A549 (cell line): ENCODE measurements at regions not wholly inside any gene's neighbourhood (a gene's known extent, or its start where the extent isn't known, plus 50 kb on each side); places are given as distances from the start of the nearest gene placed in this dataset.

Experiments used
- ATAC-seq, 2 experiments: fragments of 200-7000 bp in 1 of 2; fragments of >200 bp in 1 of 2; cut with Nextera tagmentation in 1 of 2; cut with Tn5 transposase in 1 of 2; 3 replicates each; pipeline versions ENCODE4 v1.8.0 to v1.9.1; 2018 to 2020; ENCODE audit warnings: mild to moderate bottlenecking in 1 of 2, moderate library complexity in 1 of 2
- CTCF ChIA-PET: fragments of 300-600 bp; sonication (Branson Sonifier 250); formaldehyde crosslinking; extraction: SDS; loops from one replicate; lab custom pipeline; 2021; ENCODE audit warnings: antibody characterized with exemption, inconsistent platforms; lab: Yijun Ruan, JAX
- POLR2A ChIA-PET: fragments of 350-600 bp; formaldehyde crosslinking; extraction: SDS; loops from one replicate; lab custom pipeline; 2021; ENCODE audit warnings: antibody characterized with exemption, inconsistent platforms; lab: Yijun Ruan, JAX
- DNase-seq, 2 experiments: peaks; one replicate each; pipeline versions ENCODE4 v3.0.0 to v3.0.0-alpha.2; 2011 to 2016; ENCODE audit warnings: low read depth in 1 of 2, low spot score in 1 of 2
- FAIRE-seq: peaks from 2 replicates; lab custom pipeline; 2011; peaks lifted over from hg19 to GRCh38; lab: Jason Lieb, UNC
- H3K27ac ChIP-seq, 2 experiments: fragments of >200 bp; sonication (Bioruptor Twin); formaldehyde crosslinking; 3 replicates each; pipeline ENCODE4 v1.5.1; 2016 to 2017
- H3K4me1 ChIP-seq: fragments of >200 bp; sonication (Bioruptor Twin); formaldehyde crosslinking; 3 replicates; pipeline ENCODE4 v1.6.1; 2016
- H3K4me2 ChIP-seq: fragments of >200 bp; sonication (Bioruptor Twin); formaldehyde crosslinking; 3 replicates; pipeline ENCODE4 v1.6.1; 2016
- H3K4me3 ChIP-seq: fragments of >200 bp; sonication (Bioruptor Twin); formaldehyde crosslinking; 3 replicates; pipeline ENCODE4 v1.5.1; 2016
- H3K9me3 ChIP-seq: fragments of >200 bp; sonication (Bioruptor Twin); formaldehyde crosslinking; 3 replicates; pipeline ENCODE4 v1.6.1; 2016
- EHF ChIP-seq: fragments of 250-450 bp; sonication (Bioruptor Pico); IDR thresholded peaks from 2 replicates; pipeline ENCODE4 v1.5.0; 2020; ENCODE audit warnings: mild to moderate bottlenecking
- EHMT2 ChIP-seq: fragments of 200-600 bp; sonication (generic); IDR thresholded peaks from 2 replicates; pipeline ENCODE4 v1.6.1; 2016; ENCODE audit warnings: antibody characterized with exemption, low read depth, mild to moderate bottlenecking, moderate library complexity
- ESRRA ChIP-seq: fragments of 150-350 bp; IDR thresholded peaks from 2 replicates; pipeline ENCODE4 v1.6.1; 2014; ENCODE audit warnings: mild to moderate bottlenecking, low read length, borderline replicate concordance
- FOSL2 ChIP-seq, 2 experiments: fragments of 450-650 bp in 1 of 2; fragments of >200 bp in 1 of 2; sonication (Bioruptor Twin) in 1 of 2; formaldehyde crosslinking; IDR thresholded peaks; 2 replicates each; pipeline versions ENCODE4 v1.5.0 to v1.6.1; 2016 to 2020; ENCODE audit warnings: mild to moderate bottlenecking in 1 of 2, moderate library complexity in 1 of 2
- HOXA7 ChIP-seq: fragments of 250-450 bp; sonication (Bioruptor Pico); IDR thresholded peaks from 2 replicates; pipeline ENCODE4 v1.5.0; 2020; ENCODE audit warnings: mild to moderate bottlenecking, moderate library complexity
- HOXB13 ChIP-seq: fragments of 250-450 bp; sonication (Bioruptor Pico); IDR thresholded peaks from 2 replicates; pipeline ENCODE4 v1.5.0; 2020; ENCODE audit warnings: low read depth, mild to moderate bottlenecking, moderate library complexity
- HOXB5 ChIP-seq: fragments of 250-450 bp; sonication (Bioruptor Pico); IDR thresholded peaks from 2 replicates; pipeline ENCODE4 v1.5.0; 2020; ENCODE audit warnings: mild to moderate bottlenecking, moderate library complexity
- KDM1A ChIP-seq: fragments of 200-600 bp; sonication (generic); IDR thresholded peaks from 2 replicates; pipeline ENCODE4 v1.6.1; 2016; ENCODE audit warnings: low read depth, mild to moderate bottlenecking
- MAFK ChIP-seq: fragments of 450-650 bp; IDR thresholded peaks from 2 replicates; pipeline ENCODE4 v1.6.1; 2014; ENCODE audit not compliant: partially characterized antibody
- MAZ ChIP-seq: fragments of 150-350 bp; IDR thresholded peaks from 2 replicates; pipeline ENCODE4 v1.6.1; 2014; ENCODE audit warnings: antibody characterized with exemption, low read depth, low read length, borderline replicate concordance
- MYC ChIP-seq: IDR thresholded peaks from 2 replicates; pipeline ENCODE4 v1.6.1; 2012; ENCODE audit warnings: mild to moderate bottlenecking, inconsistent platforms, low read length, improper control_type of control experiment, borderline replicate concordance
- NPAS2 ChIP-seq: fragments of 250-450 bp; sonication (Bioruptor Pico); IDR thresholded peaks from 2 replicates; pipeline ENCODE4 v1.8.0; 2022; ENCODE audit warnings: mild to moderate bottlenecking, moderate library complexity, borderline replicate concordance
- PHF8 ChIP-seq: fragments of 200-600 bp; sonication (generic); IDR thresholded peaks from 2 replicates; pipeline ENCODE4 v1.6.1; 2016; ENCODE audit warnings: low read depth, mild to moderate bottlenecking, antibody characterized with exemption, moderate library complexity, borderline replicate concordance
- POLR2A ChIP-seq: IDR thresholded peaks from 2 replicates; pipeline ENCODE4 v1.6.1; 2012; ENCODE audit warnings: mild to moderate bottlenecking, low read length
- POLR2AphosphoS2 ChIP-seq: conservative IDR thresholded peaks from 2 replicates; pipeline ENCODE4 v1.6.1; 2012; ENCODE audit warnings: low read length, improper control_type of control experiment, inconsistent platforms
- RAD21 ChIP-seq, 2 experiments: fragments of >200 bp in 1 of 2; sonication (Bioruptor Twin) in 1 of 2; formaldehyde crosslinking in 1 of 2; IDR thresholded peaks in 1 of 2; conservative IDR thresholded peaks in 1 of 2; 2 replicates in 1 of 2; 3 replicates in 1 of 2; pipeline ENCODE4 v1.6.1; 2012 to 2018; ENCODE audit warnings: inconsistent platforms in 1 of 2
- RARB ChIP-seq: fragments of 250-450 bp; sonication (Bioruptor Pico); IDR thresholded peaks from 2 replicates; pipeline ENCODE4 v1.8.0; 2021; ENCODE audit warnings: mild to moderate bottlenecking, moderate library complexity
- RNF2 ChIP-seq: fragments of 200-600 bp; sonication (generic); IDR thresholded peaks from 2 replicates; pipeline ENCODE4 v1.6.1; 2016; ENCODE audit warnings: low read depth, mild to moderate bottlenecking, antibody characterized with exemption, moderate library complexity, borderline replicate concordance
- ZC3H11A ChIP-seq: fragments of 450-650 bp; IDR thresholded peaks from 2 replicates; pipeline ENCODE4 v1.6.1; 2014; ENCODE audit warnings: antibody characterized with exemption, mild to moderate bottlenecking
- ZNF302 ChIP-seq: fragments of 250-450 bp; sonication (Bioruptor Pico); IDR thresholded peaks from 2 replicates; pipeline ENCODE4 v1.9.0; 2021; ENCODE audit warnings: inconsistent platforms, mild to moderate bottlenecking, moderate library complexity
- ZSCAN20 ChIP-seq: fragments of 250-450 bp; sonication (Bioruptor Pico); IDR thresholded peaks from 2 replicates; pipeline ENCODE4 v1.8.0; 2022; ENCODE audit warnings: mild to moderate bottlenecking, moderate library complexity
- WGBS: methylation state at CpG from one replicate; pipeline ENCODE4 v1.1.6; 2017; ENCODE audit errors: missing lambda C conversion rate; 5-methylcytosine and 5-hydroxymethylcytosine counted together
- TF ChIP-seq, protein P1 (sequence below): fragments of 450-650 bp; IDR thresholded peaks from 2 replicates; pipeline ENCODE4 v1.6.1; 2014; ENCODE audit warnings: antibody characterized with exemption
- TF ChIP-seq, protein P2 (sequence below): fragments of 150-350 bp; IDR thresholded peaks from 2 replicates; pipeline ENCODE4 v1.6.1; 2014; ENCODE audit warnings: low read depth, mild to moderate bottlenecking, low read length

DNA sequence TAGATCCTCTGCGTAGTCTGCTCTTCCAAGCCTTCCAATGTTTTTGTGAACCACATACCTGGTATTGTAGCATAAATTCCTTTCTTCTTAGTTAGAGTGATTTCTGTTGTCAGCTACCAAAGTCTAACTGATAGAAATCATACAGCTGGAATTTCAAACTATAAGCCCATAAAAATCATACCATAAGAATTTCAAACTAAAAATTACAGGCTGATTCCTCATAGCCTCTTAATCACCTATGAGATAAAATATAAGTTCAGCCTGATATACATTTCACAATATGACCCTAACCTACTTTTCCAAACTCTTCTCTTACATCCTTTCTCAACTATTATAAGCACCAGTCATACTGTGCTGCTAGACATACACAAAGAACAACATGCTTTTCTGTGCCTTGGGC lies 64.8 kb downstream of the PTHLH start:
- no peaks in the 10 kb centered on the region for H3K9me3 ChIP-seq
- DNase-seq = no peak
- CTCF ChIA-PET = interaction anchor here (1.3 kb wide), 1 partner anchor 33 kb away, joined by 3 read pairs; no protein-coding TSS in a partner anchor
- 64% methylated on average over 1 of the region's 1 CpG for WGBS
- peaks cover 11% of the 10 kb centered on the region; the same call in 1 of the 3 replicates for H3K4me1 ChIP-seq
- H3K27ac ChIP-seq = no peak overlapping the region
- POLR2A ChIA-PET = no interaction called here
- ATAC-seq = no peak
- no peak overlapping the region for H3K4me2 ChIP-seq
- H3K4me3 ChIP-seq = no peak overlapping the region
- no peak for TF ChIP-seq POLR2A
- no peak for TF ChIP-seq ZC3H11A
- TF ChIP-seq MAFK = no peak
- TF ChIP-seq MAZ = no peak
- TF ChIP-seq, protein P1, sequence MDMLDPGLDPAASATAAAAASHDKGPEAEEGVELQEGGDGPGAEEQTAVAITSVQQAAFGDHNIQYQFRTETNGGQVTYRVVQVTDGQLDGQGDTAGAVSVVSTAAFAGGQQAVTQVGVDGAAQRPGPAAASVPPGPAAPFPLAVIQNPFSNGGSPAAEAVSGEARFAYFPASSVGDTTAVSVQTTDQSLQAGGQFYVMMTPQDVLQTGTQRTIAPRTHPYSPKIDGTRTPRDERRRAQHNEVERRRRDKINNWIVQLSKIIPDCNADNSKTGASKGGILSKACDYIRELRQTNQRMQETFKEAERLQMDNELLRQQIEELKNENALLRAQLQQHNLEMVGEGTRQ = no peak
- no peak for TF ChIP-seq RARB
- FAIRE-seq = no peak

DNA sequence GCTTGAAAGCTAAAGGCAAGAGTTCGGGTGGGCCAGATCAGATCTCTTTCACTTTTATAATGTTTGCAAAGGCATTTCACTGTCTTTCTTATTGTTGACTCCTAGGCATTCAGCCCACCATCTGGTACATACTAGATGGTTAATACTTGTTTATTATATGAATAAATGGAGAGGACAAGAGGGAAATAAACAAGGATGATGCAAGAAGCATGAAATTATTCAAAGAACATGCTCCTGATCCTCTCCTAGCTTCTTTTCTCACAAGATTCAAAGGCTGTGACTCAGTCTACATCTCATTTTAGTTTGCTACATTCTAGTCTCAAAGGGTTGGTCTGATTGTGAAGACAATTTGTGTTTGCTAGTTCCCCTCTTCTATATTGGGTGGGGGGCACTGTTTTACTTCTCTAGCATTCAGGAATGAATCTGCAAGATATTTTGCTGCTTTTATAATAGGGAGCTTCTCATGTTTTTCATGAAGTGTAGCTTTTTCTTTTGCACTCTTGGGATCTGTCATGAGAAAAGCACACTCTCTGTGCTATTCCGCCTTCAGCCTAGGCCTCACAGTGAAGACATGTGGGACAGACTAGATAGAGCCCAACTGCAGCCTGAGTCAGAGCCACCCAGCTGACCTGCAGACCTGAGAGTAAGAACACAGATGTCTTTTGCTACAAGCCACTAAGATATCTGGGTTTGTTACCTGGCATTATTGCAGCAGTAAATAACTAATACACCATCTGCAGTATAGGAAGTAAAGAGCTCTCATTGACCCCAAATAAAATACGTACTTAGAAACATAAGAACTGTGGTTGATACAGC lies 65.7 kb downstream of the PTHLH start:
- Histone ChIP-seq H3K4me3 (no peak overlapping the region), H3K9me3 (no peaks in the 10 kb centered on the region), H3K4me1 (peaks cover 11% of the 10 kb centered on the region; the same call in 1 of the 3 replicates), H3K4me2 (no peak overlapping the region; the same call in 2 of the 3 replicates), H3K27ac (peak overlapping the region; percentile 3 to 29; a peak in 3 of 6 replicates)
- ChIA-PET CTCF (interaction anchor here (1.3 kb wide), 1 partner anchor 34 kb away, joined by 3 read pairs; no protein-coding TSS in a partner anchor), POLR2A (no interaction called here)
- ATAC-seq (no peak), DNase-seq (no peak), FAIRE-seq (no peak)
- WGBS = 82% methylated on average over 3 of the region's 3 CpGs
- no peak for TF ChIP-seq HOXA7 (CRISPR knock-in tag)
- no peak for TF ChIP-seq EHF (CRISPR knock-in tag)
- no peak for TF ChIP-seq RAD21 (conservative IDR thresholded peaks at IDR 0.05 in 1 of 2, IDR thresholded peaks at IDR 0.05 in 1 of 2)
- TF ChIP-seq PHF8 = no peak
- TF ChIP-seq NPAS2 (CRISPR knock-in tag) = no peak
- TF ChIP-seq KDM1A = no peak
- no peak for TF ChIP-seq ZNF302
- TF ChIP-seq RNF2 = no peak
- no peak for TF ChIP-seq MYC
- no peak for TF ChIP-seq FOSL2 (IDR thresholded peaks at IDR 0.05)
- TF ChIP-seq FOSL2 (CRISPR knock-in tag; IDR thresholded peaks at IDR 0.05) = no peak
- TF ChIP-seq HOXB13 (CRISPR knock-in tag) = no peak
- no peak for TF ChIP-seq ZSCAN20
- no peak for TF ChIP-seq EHMT2
- TF ChIP-seq, protein P2, sequence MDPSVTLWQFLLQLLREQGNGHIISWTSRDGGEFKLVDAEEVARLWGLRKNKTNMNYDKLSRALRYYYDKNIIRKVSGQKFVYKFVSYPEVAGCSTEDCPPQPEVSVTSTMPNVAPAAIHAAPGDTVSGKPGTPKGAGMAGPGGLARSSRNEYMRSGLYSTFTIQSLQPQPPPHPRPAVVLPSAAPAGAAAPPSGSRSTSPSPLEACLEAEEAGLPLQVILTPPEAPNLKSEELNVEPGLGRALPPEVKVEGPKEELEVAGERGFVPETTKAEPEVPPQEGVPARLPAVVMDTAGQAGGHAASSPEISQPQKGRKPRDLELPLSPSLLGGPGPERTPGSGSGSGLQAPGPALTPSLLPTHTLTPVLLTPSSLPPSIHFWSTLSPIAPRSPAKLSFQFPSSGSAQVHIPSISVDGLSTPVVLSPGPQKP = no peak
- no peak for TF ChIP-seq HOXB5 (CRISPR knock-in tag)
- TF ChIP-seq POLR2AphosphoS2 = no peak
- no peak for TF ChIP-seq ESRRA
